EH (cell line): ENCODE measurements at regions not wholly inside any gene's neighbourhood (a gene's known extent, or its start where the extent isn't known, plus 50 kb on each side); places are given as distances from the start of the nearest gene placed in this dataset.
"Not testable (repeated sequence)": the region's sequence is repeated elsewhere in the genome, so short reads cannot be mapped to it uniquely, and the experiment has no call there.

Experiments
- DNase-seq: peaks from one replicate; pipeline ENCODE4 v3.0.0-alpha.2; 2015; ENCODE audit warnings: low read depth

GRCh38 chr6:103167345-103168071, 1692.2 kb downstream of the HACE1 start:
- DNase-seq, result no peak

GRCh38 chr6:103154779-103155572, 1704.7 kb downstream of the HACE1 start:
- no peak for DNase-seq

- DNase-seq, result no peak
Measured at GRCh38 chr6:103153016-103153415, 1706.7 kb downstream of the HACE1 start.

GRCh38 chr6:103142902-103143301, 1716.8 kb downstream of the HACE1 start:
- no peak for DNase-seq

GRCh38 chr6:103140308-103141027, 1719.3 kb downstream of the HACE1 start:
- no peak for DNase-seq

GRCh38 chr6:103139377-103139776, 1720.3 kb downstream of the HACE1 start:
- no peak for DNase-seq

GRCh38 chr6:103124471-103124870, 1731.0 kb downstream of the GRIK2 start:
- no peak for DNase-seq

- peak; percentile 36 for DNase-seq
Measured at GRCh38 chr6:103122766-103123601, 1729.5 kb downstream of the GRIK2 start.

GRCh38 chr6:103119056-103119455, 1725.5 kb downstream of the GRIK2 start:
- DNase-seq, result no peak

- no peak for DNase-seq
Measured at GRCh38 chr6:103114582-103114981, 1721.1 kb downstream of the GRIK2 start.

GRCh38 chr6:103113416-103113815, 1719.9 kb downstream of the GRIK2 start:
- no peak for DNase-seq

- DNase-seq, result no peak
Measured at GRCh38 chr6:103107985-103108384, 1714.5 kb downstream of the GRIK2 start.

- no peak for DNase-seq
Measured at GRCh38 chr6:103105686-103106085, 1712.2 kb downstream of the GRIK2 start.

GRCh38 chr6:103101267-103101666, 1707.8 kb downstream of the GRIK2 start:
- no peak for DNase-seq

GRCh38 chr6:103092414-103092813, 1698.9 kb downstream of the GRIK2 start:
- not testable (repeated sequence) for DNase-seq

- DNase-seq, result no peak
Measured at GRCh38 chr6:103085801-103086200, 1692.3 kb downstream of the GRIK2 start.

- no peak for DNase-seq
Measured at GRCh38 chr6:103081876-103082630, 1688.5 kb downstream of the GRIK2 start.

- no peak for DNase-seq
Measured at GRCh38 chr6:103081126-103081525, 1687.6 kb downstream of the GRIK2 start.

GRCh38 chr6:103080497-103080896, 1687.0 kb downstream of the GRIK2 start:
- DNase-seq, result no peak

GRCh38 chr6:103079867-103080266, 1686.4 kb downstream of the GRIK2 start:
- DNase-seq, result no peak

GRCh38 chr6:103062136-103062535, 1668.6 kb downstream of the GRIK2 start:
- no peak for DNase-seq
